ENCODE measurements at regions not wholly inside any gene's neighbourhood (a gene's known extent, or its start where the extent isn't known, plus 50 kb on each side); places are given as distances from the start of the nearest gene placed in this dataset. TPM values are rescaled to one million over a fixed set of nuclear protein-coding genes. Genes with fewer than 3 reads are reported as not detected.
"Not testable (repeated sequence)": the region's sequence is repeated elsewhere in the genome, so short reads cannot be mapped to it uniquely, and the experiment has no call there.

DNA sequence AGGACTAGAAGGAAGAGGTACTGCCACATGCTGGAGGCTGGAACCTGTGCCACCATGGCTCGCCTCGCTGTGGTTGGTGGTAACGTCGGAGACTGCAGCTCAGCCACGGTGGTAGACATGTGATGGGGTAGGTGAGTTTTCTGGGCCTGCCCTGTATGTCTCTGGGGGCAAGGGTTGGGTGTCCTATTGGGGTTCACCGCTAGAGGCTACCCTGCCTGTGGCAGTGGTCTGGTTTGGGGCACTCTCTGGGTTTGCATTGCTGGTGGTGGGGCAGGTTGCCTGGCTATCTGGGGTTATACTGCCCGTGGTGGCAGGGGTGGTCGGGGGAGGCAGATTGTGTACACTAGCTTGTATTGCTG is 79.3 kb upstream of the KCNJ18 start:
- no peaks in the 10 kb centered on the region for H3K27me3 ChIP-seq (ENCODE audit: insufficient read depth, low read length)
- H3K79me2 ChIP-seq (ENCODE audit: insufficient read depth, low read length), result no peaks in the 10 kb centered on the region
- H3K4me2 ChIP-seq (ENCODE audit: insufficient read depth, low read length), result no peak overlapping the region
- no peaks in the 10 kb centered on the region for H3K4me1 ChIP-seq (ENCODE audit: insufficient read depth, low read length)
- TF ChIP-seq, protein P1, sequence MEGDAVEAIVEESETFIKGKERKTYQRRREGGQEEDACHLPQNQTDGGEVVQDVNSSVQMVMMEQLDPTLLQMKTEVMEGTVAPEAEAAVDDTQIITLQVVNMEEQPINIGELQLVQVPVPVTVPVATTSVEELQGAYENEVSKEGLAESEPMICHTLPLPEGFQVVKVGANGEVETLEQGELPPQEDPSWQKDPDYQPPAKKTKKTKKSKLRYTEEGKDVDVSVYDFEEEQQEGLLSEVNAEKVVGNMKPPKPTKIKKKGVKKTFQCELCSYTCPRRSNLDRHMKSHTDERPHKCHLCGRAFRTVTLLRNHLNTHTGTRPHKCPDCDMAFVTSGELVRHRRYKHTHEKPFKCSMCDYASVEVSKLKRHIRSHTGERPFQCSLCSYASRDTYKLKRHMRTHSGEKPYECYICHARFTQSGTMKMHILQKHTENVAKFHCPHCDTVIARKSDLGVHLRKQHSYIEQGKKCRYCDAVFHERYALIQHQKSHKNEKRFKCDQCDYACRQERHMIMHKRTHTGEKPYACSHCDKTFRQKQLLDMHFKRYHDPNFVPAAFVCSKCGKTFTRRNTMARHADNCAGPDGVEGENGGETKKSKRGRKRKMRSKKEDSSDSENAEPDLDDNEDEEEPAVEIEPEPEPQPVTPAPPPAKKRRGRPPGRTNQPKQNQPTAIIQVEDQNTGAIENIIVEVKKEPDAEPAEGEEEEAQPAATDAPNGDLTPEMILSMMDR (IDR thresholded peaks at IDR 0.05; ENCODE audit: extremely low read depth, low read depth, low read length), result no peak
- no peak overlapping the region for H2AFZ ChIP-seq (ENCODE audit: low read length)
- DNase-seq (ENCODE audit: insufficient read length, low spot score, missing footprints), result no peak
- no peaks in the 10 kb centered on the region for H3K9me3 ChIP-seq (ENCODE audit: low read depth, low read length)
- H3K4me3 ChIP-seq (ENCODE audit: insufficient read depth, low read length), result no peak overlapping the region
- no peak overlapping the region for H3K27ac ChIP-seq (ENCODE audit: low read depth, low read length)
- H3K36me3 ChIP-seq (ENCODE audit: insufficient read depth, low read length), result no peaks in the 10 kb centered on the region
- H4K20me1 ChIP-seq (ENCODE audit: insufficient read depth, low read length), result no peaks in the 10 kb centered on the region

GRCh38 chr17:21626987-21627386 is 65.3 kb upstream of the KCNJ18 start:
- H3K79me2 ChIP-seq (ENCODE audit: insufficient read depth, low read length); H3K4me2 ChIP-seq (ENCODE audit: insufficient read depth, low read length); H3K4me3 ChIP-seq (ENCODE audit: insufficient read depth, low read length); H4K20me1 ChIP-seq (ENCODE audit: insufficient read depth, low read length); H3K36me3 ChIP-seq (ENCODE audit: insufficient read depth, low read length); DNase-seq (ENCODE audit: insufficient read length, low spot score, missing footprints); H3K27ac ChIP-seq (ENCODE audit: low read depth, low read length); H2AFZ ChIP-seq (ENCODE audit: low read length); H3K4me1 ChIP-seq (ENCODE audit: insufficient read depth, low read length); H3K9me3 ChIP-seq (ENCODE audit: low read depth, low read length); H3K27me3 ChIP-seq (ENCODE audit: insufficient read depth, low read length): not testable (repeated sequence)

Small RNA genes lying in the stretch of these regions (small RNA-seq; reads per million reads assigned to genes)
- not detected for gene AC233702.6
- not detected for gene AC233702.8
